ENCODE measurements at regions not wholly inside any gene's neighbourhood (a gene's known extent, or its start where the extent isn't known, plus 50 kb on each side); places are given as distances from the start of the nearest gene placed in this dataset.

DNA sequence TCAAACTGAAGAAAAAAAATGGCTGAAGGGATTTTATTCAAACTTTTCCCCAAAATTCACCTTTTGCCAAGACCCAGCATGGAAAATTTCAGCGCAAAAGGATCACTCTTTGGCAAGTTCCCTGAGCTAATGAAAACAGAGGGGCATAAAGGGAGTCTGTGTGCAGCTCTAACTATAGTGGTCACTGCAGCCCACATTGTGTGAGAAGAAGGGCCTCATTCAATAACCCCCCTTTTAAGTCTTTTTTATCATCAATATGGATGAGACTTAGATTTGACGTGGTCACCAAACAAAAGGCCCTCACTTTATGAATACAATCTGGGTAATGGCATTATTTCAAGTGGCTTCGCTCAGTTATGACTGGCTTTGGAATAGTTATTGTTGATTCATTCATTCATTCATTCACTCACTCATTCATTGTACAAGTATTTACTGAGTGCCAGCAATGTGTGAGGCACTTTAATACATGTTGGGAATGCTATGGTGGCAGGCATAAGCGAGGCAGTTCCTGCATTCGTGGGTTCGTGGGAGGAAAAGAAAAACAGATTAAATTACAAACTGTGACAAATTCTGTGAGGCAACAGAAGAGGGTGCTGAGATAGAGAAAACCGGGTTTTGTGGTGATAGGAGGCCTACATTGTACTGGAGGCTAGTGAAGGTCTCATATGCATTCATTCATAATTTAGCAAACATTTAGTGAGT, 145.7 kb upstream of the KLF4 start:
- DNase-seq = no peak

DNA sequence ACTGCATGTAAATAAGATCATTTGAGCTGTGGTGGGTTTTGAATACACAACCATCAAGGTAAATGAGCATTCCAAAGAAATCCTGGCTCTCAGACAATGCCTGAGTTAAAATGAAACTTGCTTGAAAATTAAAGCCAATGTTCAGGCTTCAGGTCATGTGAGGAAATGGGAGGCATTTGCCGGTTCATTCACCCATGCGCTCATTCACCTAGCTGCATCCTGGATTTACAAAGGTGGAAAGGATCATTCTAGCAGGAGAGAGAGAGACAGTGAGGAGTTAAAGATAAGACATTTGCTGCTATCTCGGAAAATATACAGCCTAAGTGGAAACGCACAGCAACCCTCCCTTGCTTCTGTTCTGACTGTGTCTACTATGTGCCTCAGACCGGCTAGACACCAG, 143.8 kb upstream of the KLF4 start:
- no peak for DNase-seq

DNA sequence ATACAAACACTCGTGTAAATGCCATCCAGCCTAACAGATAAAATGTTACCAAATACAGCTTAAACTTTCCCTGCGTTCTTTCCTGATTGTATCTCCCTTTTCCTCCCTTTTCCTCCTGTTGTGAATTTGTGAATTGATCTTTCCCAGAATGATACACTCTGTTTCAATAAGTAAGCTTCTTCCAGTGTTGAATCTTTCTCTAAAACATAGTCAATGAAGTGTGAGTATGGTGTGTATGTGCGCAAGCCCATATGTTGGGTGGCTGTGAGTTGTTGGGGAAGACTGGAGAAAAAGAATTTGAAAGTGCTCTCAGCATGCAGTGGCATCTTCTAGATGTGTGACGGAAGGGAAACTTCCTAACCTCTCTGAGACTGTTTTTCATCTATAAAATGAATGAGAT, 143.1 kb upstream of the KLF4 start:
- peak; percentile 27 for DNase-seq

- DNase-seq = peak; percentile 49
Observed at GRCh38 chr9:107632216-107632615, 142.6 kb upstream of the KLF4 start.

- peak; percentile 100 for DNase-seq
Observed at GRCh38 chr9:107631788-107632187, 142.2 kb upstream of the KLF4 start.

- DNase-seq = no peak
Observed at GRCh38 chr9:107630156-107630555, 140.6 kb upstream of the KLF4 start.

- no peak for DNase-seq
Observed at GRCh38 chr9:107628444-107628843, 138.9 kb upstream of the KLF4 start.

- DNase-seq = no peak
Observed at GRCh38 chr9:107627781-107628180, 138.2 kb upstream of the KLF4 start.

- no peak for DNase-seq
Observed at GRCh38 chr9:107626118-107626517, 136.5 kb upstream of the KLF4 start.

- DNase-seq = no peak
Observed at GRCh38 chr9:107625383-107625984, 135.9 kb upstream of the KLF4 start.

DNA sequence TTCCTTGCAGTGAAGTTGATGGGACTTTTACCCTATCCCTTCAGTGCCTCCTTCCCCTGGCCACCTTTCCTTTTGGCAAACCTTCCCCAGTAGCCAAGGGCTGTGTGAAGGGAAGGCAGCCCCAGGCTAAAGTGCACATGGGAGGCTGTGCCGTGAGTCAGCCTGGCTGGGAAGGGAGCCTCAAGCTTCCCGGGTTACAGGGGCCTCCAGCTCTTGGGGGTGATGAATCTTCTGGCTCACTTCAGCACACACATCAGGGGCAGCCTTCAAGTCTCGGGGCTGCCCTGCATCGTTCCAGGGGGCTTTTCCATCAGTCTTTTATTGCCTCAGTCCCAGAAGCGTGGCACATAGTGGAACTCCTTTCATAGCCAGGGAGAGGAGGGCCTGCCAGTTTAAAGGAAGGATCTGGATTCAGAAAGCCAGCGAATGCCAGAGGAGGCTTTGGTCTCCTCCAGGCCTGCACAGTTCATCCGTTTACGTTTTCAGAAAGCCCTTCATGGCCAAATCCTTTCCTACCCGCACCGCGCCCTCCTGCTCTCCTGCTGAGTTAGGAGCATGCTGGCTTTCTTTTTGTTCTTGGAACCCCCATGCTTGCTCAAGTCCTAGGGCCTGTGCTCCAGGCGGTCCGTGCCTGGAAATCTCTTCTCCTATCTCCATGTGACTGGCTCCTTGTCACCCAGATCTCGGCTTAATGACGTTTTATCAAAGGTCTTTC, 134.8 kb upstream of the KLF4 start:
- no peak for DNase-seq

DNA sequence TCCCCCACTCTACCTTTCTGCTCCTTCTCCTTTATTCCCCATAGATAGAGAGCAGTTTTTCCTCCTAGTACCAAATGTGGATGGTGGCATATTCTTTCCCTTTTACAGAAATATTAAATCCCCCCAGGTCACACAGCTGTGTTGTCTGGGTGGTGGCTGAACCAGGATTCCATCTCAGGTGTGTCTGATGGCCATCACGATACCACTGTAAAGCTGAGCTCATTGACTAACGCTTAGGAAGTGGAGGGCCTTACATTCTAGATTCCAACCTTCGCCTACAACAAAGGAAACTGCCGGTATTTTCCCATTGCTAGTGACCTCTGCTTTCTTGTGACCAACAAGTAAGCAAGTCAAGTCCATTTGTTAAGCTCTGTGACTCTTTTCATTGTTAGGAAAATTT, 131.9 kb upstream of the KLF4 start:
- no peak for DNase-seq

DNA sequence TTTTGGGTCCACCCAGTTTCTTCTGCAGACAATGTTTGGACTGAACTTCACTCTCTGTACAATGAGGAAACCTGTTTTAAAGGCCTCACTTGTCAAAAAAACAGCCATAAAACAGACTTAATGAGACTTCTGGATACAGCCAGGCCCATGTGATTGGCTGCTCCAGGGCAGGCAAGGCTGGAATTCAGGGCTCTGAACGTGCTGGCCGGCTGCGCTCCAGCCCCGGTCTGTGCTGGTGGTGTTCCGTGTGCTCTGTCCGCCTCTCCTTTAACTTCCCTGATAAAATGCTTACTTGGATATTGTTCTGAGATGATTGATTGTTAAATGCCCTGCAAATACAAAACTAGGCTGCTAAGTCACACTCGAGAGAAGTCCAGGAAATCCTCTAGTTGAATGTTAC, 131.2 kb upstream of the KLF4 start:
- DNase-seq = no peak

DNA sequence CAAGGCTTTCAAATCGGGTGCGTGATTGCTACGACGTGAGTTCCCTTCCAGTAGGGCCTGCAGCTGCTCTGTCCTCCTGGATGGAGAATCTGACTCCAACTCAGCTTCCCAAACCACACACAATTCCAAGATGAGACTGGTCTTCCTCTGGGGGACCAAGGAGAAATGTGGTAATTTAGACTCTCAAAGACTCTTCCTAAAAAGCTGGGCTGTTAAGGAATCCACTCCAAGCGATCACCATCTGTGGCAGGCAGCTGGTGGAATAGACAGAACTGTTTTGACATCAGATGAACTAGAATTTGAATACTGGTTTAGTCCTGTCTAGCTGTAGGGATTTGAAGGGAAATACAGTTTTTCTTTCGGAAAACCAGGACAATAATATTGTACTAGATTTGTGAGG, 130.7 kb upstream of the KLF4 start:
- DNase-seq = no peak

- no peak for DNase-seq
Observed at GRCh38 chr9:107615321-107615720, 125.8 kb upstream of the KLF4 start.

DNA sequence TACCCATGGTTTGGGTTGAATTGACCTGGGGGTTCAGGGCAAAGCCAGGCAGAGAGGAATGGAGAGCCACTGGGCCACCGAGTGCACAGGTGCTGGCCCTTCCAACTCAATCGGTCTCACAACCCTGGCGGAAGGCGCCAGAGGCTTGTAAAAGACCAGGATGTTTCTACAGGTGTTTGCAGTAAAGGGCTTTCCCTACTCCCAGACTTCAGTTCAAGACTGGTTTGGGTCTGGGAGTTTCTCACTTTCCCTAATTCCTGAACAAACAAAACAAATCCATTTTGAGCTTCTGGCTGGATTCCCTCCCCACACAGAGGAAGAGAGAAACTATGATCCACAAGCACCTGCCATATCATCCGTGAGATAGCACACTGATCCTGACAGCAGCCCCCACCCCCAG, 125.2 kb upstream of the KLF4 start:
- no peak for DNase-seq

GRCh38 chr9:107613321-107613720, 123.8 kb upstream of the KLF4 start:
- DNase-seq = no peak

GRCh38 chr9:107612136-107612535, 122.6 kb upstream of the KLF4 start:
- no peak for DNase-seq

DNA sequence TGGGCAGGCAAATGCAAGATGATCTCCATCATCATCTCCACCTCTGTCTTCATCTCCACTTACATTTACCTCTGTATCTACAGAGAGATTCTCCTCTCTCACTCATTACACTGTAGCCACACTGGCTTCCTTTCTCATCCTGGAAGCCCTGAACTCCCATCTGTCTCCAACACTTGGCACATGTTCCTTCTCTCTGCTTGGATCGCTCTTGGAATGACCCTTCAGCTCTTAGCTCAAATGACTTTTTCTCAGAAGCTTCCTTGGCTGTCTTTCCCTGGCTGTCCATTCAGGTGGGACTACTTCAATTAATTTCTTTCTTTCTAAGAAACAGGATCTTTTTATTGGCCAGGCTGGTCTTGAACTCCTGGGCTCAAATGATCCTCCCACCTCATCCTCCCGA, 120.0 kb upstream of the KLF4 start:
- DNase-seq = no peak

GRCh38 chr9:107606149-107606790, 116.7 kb upstream of the KLF4 start:
- DNase-seq = no peak

DNA sequence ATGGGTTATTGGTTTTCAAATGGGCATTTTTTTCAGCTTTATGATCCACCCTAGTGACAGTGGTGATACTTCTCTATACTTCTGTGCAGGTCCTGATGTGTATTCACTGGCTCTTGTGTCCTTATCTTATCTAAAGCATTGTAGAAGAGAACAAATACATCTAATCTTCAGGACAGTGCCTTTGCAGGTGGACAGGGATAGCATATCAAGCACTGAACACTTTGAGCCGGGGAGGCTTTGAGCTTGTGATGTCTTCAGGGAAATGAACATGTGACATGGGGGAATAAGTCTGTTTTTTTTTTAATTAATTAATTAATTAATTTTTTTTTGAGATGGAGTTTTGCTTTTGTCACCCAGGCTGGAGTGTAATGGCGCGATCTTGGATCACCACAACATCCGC, 115.5 kb upstream of the KLF4 start:
- DNase-seq = no peak

DNA sequence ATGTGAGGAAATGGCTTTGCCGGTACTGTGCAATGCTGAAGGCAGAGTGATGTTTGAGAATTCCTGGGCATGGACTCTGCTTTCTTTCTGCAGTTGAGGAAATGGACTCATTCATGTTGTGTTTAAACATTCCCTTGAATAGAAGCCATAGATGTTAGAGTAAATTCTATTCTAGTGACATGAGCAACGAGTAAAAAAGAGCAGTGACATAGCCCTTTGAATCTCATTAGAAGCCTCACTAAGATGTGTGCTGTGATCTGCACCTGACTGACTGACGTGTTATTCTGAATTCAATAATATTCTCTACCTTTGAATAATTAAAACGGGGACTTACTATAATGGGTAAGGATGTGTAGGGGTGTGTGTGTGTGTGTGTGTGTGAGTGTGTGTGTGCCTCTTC, 113.7 kb upstream of the KLF4 start:
- DNase-seq = no peak

DNA sequence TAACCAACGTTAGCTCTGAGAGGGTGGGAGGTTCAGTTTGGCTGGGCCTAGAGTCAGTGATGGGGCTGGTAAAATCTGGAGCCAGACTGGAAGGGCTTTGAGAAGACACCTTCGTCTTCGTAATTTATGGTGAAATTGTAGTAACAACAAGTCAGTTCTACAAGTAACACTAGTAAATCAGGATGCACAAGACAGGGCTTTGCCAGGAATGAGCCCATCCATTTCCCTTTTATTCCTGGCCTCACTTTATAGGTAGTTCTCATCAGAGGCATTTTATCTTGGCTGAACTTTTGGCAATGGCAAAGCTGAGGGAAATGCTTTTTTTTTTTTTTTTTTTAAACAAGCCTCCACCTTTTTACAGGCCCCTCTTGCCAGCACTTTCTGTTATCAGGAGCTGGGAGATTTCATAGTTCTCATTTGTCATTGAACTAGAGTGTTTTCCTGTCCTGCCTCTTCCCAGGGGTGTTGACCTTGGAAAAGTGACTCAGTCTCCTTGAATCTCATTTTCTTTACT, 110.5 kb upstream of the KLF4 start:
- no peak for DNase-seq
